ENCODE measurements at regions not wholly inside any gene's neighbourhood (a gene's known extent, or its start where the extent isn't known, plus 50 kb on each side); places are given as distances from the start of the nearest gene placed in this dataset.

DNA sequence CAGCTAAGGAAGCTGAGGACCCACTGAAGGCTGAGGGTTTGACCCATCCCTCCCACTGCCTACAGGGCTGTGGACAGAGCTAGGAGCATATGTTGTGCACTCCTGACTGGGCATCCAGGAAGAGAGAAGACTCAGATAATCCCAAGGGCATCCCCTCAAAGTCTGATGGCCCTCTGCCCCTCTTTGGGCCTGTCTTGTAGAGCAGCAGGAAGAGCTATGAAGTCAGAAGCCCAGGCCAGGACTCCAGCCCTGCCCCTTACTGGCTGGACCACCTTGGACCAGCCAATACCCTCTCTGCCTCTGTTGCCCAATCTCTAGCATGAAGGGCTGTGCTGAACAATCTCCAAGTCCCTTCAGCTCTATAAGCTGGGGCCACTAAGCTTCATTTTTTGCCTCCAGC, 210.8 kb downstream of the RPLP1 start:
- TF ChIP-seq, protein P1, sequence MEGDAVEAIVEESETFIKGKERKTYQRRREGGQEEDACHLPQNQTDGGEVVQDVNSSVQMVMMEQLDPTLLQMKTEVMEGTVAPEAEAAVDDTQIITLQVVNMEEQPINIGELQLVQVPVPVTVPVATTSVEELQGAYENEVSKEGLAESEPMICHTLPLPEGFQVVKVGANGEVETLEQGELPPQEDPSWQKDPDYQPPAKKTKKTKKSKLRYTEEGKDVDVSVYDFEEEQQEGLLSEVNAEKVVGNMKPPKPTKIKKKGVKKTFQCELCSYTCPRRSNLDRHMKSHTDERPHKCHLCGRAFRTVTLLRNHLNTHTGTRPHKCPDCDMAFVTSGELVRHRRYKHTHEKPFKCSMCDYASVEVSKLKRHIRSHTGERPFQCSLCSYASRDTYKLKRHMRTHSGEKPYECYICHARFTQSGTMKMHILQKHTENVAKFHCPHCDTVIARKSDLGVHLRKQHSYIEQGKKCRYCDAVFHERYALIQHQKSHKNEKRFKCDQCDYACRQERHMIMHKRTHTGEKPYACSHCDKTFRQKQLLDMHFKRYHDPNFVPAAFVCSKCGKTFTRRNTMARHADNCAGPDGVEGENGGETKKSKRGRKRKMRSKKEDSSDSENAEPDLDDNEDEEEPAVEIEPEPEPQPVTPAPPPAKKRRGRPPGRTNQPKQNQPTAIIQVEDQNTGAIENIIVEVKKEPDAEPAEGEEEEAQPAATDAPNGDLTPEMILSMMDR (IDR thresholded peaks at IDR 0.05), result no peak
- no peak for TF ChIP-seq POLR2A (IDR thresholded peaks at IDR 0.05)
